H1 (cell line): ENCODE measurements at regions not wholly inside any gene's neighbourhood (a gene's known extent, or its start where the extent isn't known, plus 50 kb on each side); places are given as distances from the start of the nearest gene placed in this dataset.

Experiments used
- CTCF ChIA-PET: fragments of 300-600 bp; sonication (Branson Sonifier 250); formaldehyde crosslinking; loops from one replicate; lab custom pipeline; 2021; ENCODE audit not compliant: partially characterized antibody; lab: Charles Lee
- POLR2A ChIA-PET: fragments of 300-600 bp; sonication (Branson Sonifier 250); formaldehyde crosslinking; loops from one replicate; lab custom pipeline; 2021; ENCODE audit warnings: inconsistent platforms; ENCODE audit not compliant: partially characterized antibody; lab: Charles Lee
- DNase-seq, 2 experiments: peaks; one replicate each; pipeline versions ENCODE4 v3.0.0 to v3.0.0-alpha.2; 2010 to 2022; ENCODE audit warnings: low spot score in 2 of 2, low read depth in 1 of 2, mixed read lengths in 1 of 2
- FAIRE-seq: peaks from 2 replicates; lab custom pipeline; 2011; peaks lifted over from hg19 to GRCh38; lab: Jason Lieb, UNC
- H2AFZ ChIP-seq: 2 replicates; pipeline ENCODE4 v1.8.1; 2012; ENCODE audit warnings: low read length, inconsistent platforms
- H2AK5ac ChIP-seq: 2 replicates; pipeline ENCODE4 v1.6.1; 2013; ENCODE audit warnings: low read depth, low read length
- H2BK120ac ChIP-seq: replicated peaks from 2 replicates; pipeline ENCODE3; 2013; ENCODE audit warnings: low read depth, low read length, inconsistent platforms
- H2BK12ac ChIP-seq: 2 replicates; pipeline ENCODE4 v1.6.1; 2013; ENCODE audit warnings: low read depth, low read length
- H2BK15ac ChIP-seq: 2 replicates; pipeline ENCODE4 v1.6.1; 2013; ENCODE audit warnings: low read length
- H2BK20ac ChIP-seq: 2 replicates; pipeline ENCODE4 v1.6.1; 2013; ENCODE audit warnings: low read length
- H2BK5ac ChIP-seq: 2 replicates; pipeline ENCODE4 v1.6.1; 2013; ENCODE audit warnings: low read depth, low read length
- H3K14ac ChIP-seq: 2 replicates; pipeline ENCODE4 v1.6.1; 2013; ENCODE audit warnings: inconsistent platforms; ENCODE audit not compliant: insufficient read length
- H3K18ac ChIP-seq: 2 replicates; pipeline ENCODE4 v1.6.1; 2013; ENCODE audit warnings: low read length; ENCODE audit errors: extremely low read depth
- H3K23ac ChIP-seq: 2 replicates; pipeline ENCODE4 v1.6.1; 2013; ENCODE audit warnings: inconsistent platforms; ENCODE audit not compliant: insufficient read length
- H3K23me2 ChIP-seq: 2 replicates; pipeline ENCODE4 v1.6.1; 2013; ENCODE audit warnings: low read depth, low read length
- H3K27ac ChIP-seq: 2 replicates; pipeline ENCODE4 v1.6.1; 2011; ENCODE audit warnings: low read depth, low read length, inconsistent platforms
- H3K27me3 ChIP-seq, 4 experiments: replicated peaks in 1 of 4; 1 replicate in 1 of 4; 2 replicates in 3 of 4; pipeline versions ENCODE4 v1.6.1 to v1.8.1; 2011 to 2013; ENCODE audit warnings: low read length in 3 of 4, mild to moderate bottlenecking in 3 of 4, inconsistent platforms in 2 of 4, mixed read lengths in 2 of 4, moderate library complexity in 1 of 4; ENCODE audit not compliant: control insufficient read depth in 3 of 4, insufficient read depth in 3 of 4; ENCODE audit errors: extremely low read depth in 1 of 4
- H3K36me3 ChIP-seq, 4 experiments: 2 replicates each; pipeline versions ENCODE4 v1.6.1 to v1.8.1; 2011 to 2013; ENCODE audit warnings: mild to moderate bottlenecking in 4 of 4, low read length in 3 of 4, moderate library complexity in 2 of 4, control low read depth in 1 of 4, inconsistent platforms in 1 of 4; ENCODE audit not compliant: insufficient read depth in 4 of 4, control insufficient read depth in 2 of 4
- H3K4ac ChIP-seq: replicated peaks from 2 replicates; pipeline ENCODE3; 2013; ENCODE audit warnings: low read length, low read depth, mixed read lengths, inconsistent platforms; ENCODE audit not compliant: insufficient read length
- H3K4me1 ChIP-seq, 4 experiments: replicated peaks in 1 of 4; 1 replicate in 1 of 4; 2 replicates in 3 of 4; pipeline versions ENCODE4 v1.6.1 to v1.8.1; 2011 to 2013; ENCODE audit warnings: low read length in 3 of 4, inconsistent platforms in 2 of 4, mixed read lengths in 1 of 4; ENCODE audit not compliant: insufficient read depth in 4 of 4, control insufficient read depth in 3 of 4
- H3K4me2 ChIP-seq, 2 experiments: 2 replicates each; pipeline versions ENCODE4 v1.6.1 to v1.8.1; 2011 to 2013; ENCODE audit warnings: low read depth in 2 of 2, low read length in 2 of 2, control low read depth in 1 of 2, inconsistent platforms in 1 of 2, mild to moderate bottlenecking in 1 of 2; ENCODE audit not compliant: insufficient read depth in 1 of 2
- H3K4me3 ChIP-seq, 4 experiments: fragments of 200-600, 300-600 bp in 1 of 4; sonication (generic), shearing (Covaris generic), sonication (Bioruptor Twin) in 1 of 4; 2 replicates each; pipeline versions ENCODE4 v1.5.1 to v1.8.1; 2011 to 2016; ENCODE audit warnings: low read length in 4 of 4, low read depth in 3 of 4, control low read depth in 2 of 4, inconsistent platforms in 2 of 4, mild to moderate bottlenecking in 2 of 4, mixed read lengths in 1 of 4, moderate library complexity in 1 of 4; ENCODE audit not compliant: insufficient read depth in 2 of 4; ENCODE audit errors: extremely low read depth in 1 of 4
- H3K56ac ChIP-seq: replicated peaks from 2 replicates; pipeline ENCODE3; 2013; ENCODE audit warnings: low read depth, mild to moderate bottlenecking, mixed read lengths, low read length, inconsistent platforms; ENCODE audit not compliant: insufficient read length
- H3K79me1 ChIP-seq: 2 replicates; pipeline ENCODE4 v1.6.1; 2013; ENCODE audit warnings: low read depth, low read length, control low read depth
- H3K79me2 ChIP-seq, 2 experiments: 2 replicates each; pipeline versions ENCODE4 v1.6.1 to v1.8.1; 2012 to 2013; ENCODE audit warnings: low read length in 2 of 2, mild to moderate bottlenecking in 2 of 2, inconsistent platforms in 1 of 2; ENCODE audit not compliant: insufficient read depth in 2 of 2, control insufficient read depth in 1 of 2
- H3K9ac ChIP-seq, 4 experiments: replicated peaks in 1 of 4; 1 replicate in 1 of 4; 2 replicates in 3 of 4; pipeline versions ENCODE4 v1.6.1 to v1.8.1; 2011 to 2013; ENCODE audit warnings: low read depth in 3 of 4, low read length in 3 of 4, control low read depth in 2 of 4, mild to moderate bottlenecking in 2 of 4, moderate library complexity in 2 of 4, inconsistent platforms in 1 of 4; ENCODE audit errors: extremely low read depth in 1 of 4
- H3K9me3 ChIP-seq, 2 experiments: 2 replicates each; pipeline versions ENCODE4 v1.6.1 to v1.8.1; 2012 to 2013; ENCODE audit warnings: mild to moderate bottlenecking in 2 of 2, moderate library complexity in 2 of 2, control low read depth in 1 of 2, inconsistent platforms in 1 of 2, low read depth in 1 of 2, low read length in 1 of 2, mixed read lengths in 1 of 2; ENCODE audit not compliant: insufficient read depth in 2 of 2
- H4K20me1 ChIP-seq, 2 experiments: replicated peaks in 1 of 2; 2 replicates each; pipeline versions ENCODE3 to v1.8.1; 2011 to 2013; ENCODE audit warnings: inconsistent platforms in 2 of 2, low read length in 2 of 2, mild to moderate bottlenecking in 1 of 2; ENCODE audit not compliant: insufficient read depth in 2 of 2, control insufficient read depth in 1 of 2
- H4K5ac ChIP-seq: 2 replicates; pipeline ENCODE4 v1.6.1; 2013; ENCODE audit warnings: low read length, low read depth, mixed read lengths, inconsistent platforms; ENCODE audit not compliant: insufficient read length
- H4K8ac ChIP-seq: 2 replicates; pipeline ENCODE4 v1.8.0; 2013; ENCODE audit warnings: mild to moderate bottlenecking, moderate library complexity, low read length, inconsistent platforms; ENCODE audit not compliant: insufficient read depth; ENCODE audit errors: extremely low read depth
- H4K91ac ChIP-seq: replicated peaks from 2 replicates; pipeline ENCODE3; 2013; ENCODE audit warnings: low read length, mixed read lengths, inconsistent platforms; ENCODE audit not compliant: insufficient read length
- ASH2L ChIP-seq: fragments of 200-600, 300-600 bp; sonication (generic); IDR thresholded peaks from one replicate; pipeline ENCODE4 v1.7.1; 2017; ENCODE audit warnings: low read length
- CBX5 ChIP-seq: fragments of 300-800, 300-1000 bp; sonication (generic); IDR thresholded peaks from 2 replicates; pipeline ENCODE4 v1.7.1; 2016; ENCODE audit warnings: antibody characterized with exemption, low read length, low read depth
- CHD2 ChIP-seq: IDR thresholded peaks from 2 replicates; pipeline ENCODE4 v1.6.1; 2012; ENCODE audit warnings: low read length, improper control_type of control experiment
- JUN ChIP-seq: IDR thresholded peaks from 2 replicates; pipeline ENCODE4 v1.6.1; 2011; ENCODE audit warnings: low read depth, mild to moderate bottlenecking, improper control_type of control experiment, low read length
- JUND ChIP-seq: IDR thresholded peaks from 2 replicates; pipeline ENCODE4 v1.6.1; 2011; ENCODE audit warnings: mild to moderate bottlenecking, improper control_type of control experiment, low read length
- KDM5A ChIP-seq: fragments of 200-600 bp; IDR thresholded peaks from 2 replicates; pipeline ENCODE4 v1.7.1; 2012; ENCODE audit warnings: mild to moderate bottlenecking, low read length, inconsistent platforms, mixed read lengths
- NRF1 ChIP-seq: IDR thresholded peaks from 2 replicates; pipeline ENCODE4 v1.6.1; 2011; ENCODE audit warnings: mild to moderate bottlenecking, low read depth, low read length, improper control_type of control experiment
- PHF8 ChIP-seq: fragments of 200-600 bp; sonication (generic); conservative IDR thresholded peaks from 2 replicates; pipeline ENCODE4 v1.7.1; 2012; ENCODE audit warnings: low read depth, mild to moderate bottlenecking, inconsistent platforms, low read length, moderate library complexity
- POLR2AphosphoS5 ChIP-seq: IDR thresholded peaks from 2 replicates; pipeline ENCODE4 v1.6.1; 2011; ENCODE audit warnings: low read depth, low read length
- POU5F1 ChIP-seq: IDR thresholded peaks from 2 replicates; pipeline ENCODE4 v1.6.1; 2011; ENCODE audit warnings: low read depth, mild to moderate bottlenecking, low read length, moderate library complexity
- RAD21 ChIP-seq, 2 experiments: IDR thresholded peaks in 1 of 2; conservative IDR thresholded peaks in 1 of 2; 2 replicates each; pipeline ENCODE4 v1.6.1; 2011; ENCODE audit warnings: low read depth in 2 of 2, low read length in 2 of 2, improper control_type of control experiment in 1 of 2, inconsistent platforms in 1 of 2, mild to moderate bottlenecking in 1 of 2, moderate library complexity in 1 of 2
- RNF2 ChIP-seq: fragments of 200-900, 300-1000 bp; sonication (generic); IDR thresholded peaks from 2 replicates; pipeline ENCODE4 v1.7.1; 2016; ENCODE audit warnings: borderline replicate concordance, low read depth, mild to moderate bottlenecking, antibody characterized with exemption, low read length; ENCODE audit not compliant: poor library complexity, severe bottlenecking; ENCODE audit errors: missing control alignments
- SIRT6 ChIP-seq: IDR thresholded peaks from one replicate; pipeline ENCODE4 v1.7.1; 2012; ENCODE audit warnings: low read length, inconsistent platforms
- TAF7 ChIP-seq: optimal IDR thresholded peaks from 2 replicates; pipeline ENCODE3; 2011; ENCODE audit warnings: low read depth, mild to moderate bottlenecking, inconsistent platforms, low read length, moderate library complexity, borderline replicate concordance
- WGBS, 2 experiments: shearing (Covaris generic) in 1 of 2; methylation state at CpG; one replicate each; pipeline versions ENCODE4 v1.1.6 to v1.1.7; 2013 to 2015; ENCODE audit warnings: low lambda C conversion rate in 2 of 2, mixed read lengths in 2 of 2, inconsistent platforms in 1 of 2, low coverage in 1 of 2, missing lambda C conversion rate in 1 of 2; ENCODE audit not compliant: insufficient replicate concordance in 2 of 2, insufficient coverage in 1 of 2, insufficient read length in 1 of 2; ENCODE audit errors: extremely low coverage in 1 of 2, missing lambda C conversion rate in 1 of 2; 5-methylcytosine and 5-hydroxymethylcytosine counted together

DNA sequence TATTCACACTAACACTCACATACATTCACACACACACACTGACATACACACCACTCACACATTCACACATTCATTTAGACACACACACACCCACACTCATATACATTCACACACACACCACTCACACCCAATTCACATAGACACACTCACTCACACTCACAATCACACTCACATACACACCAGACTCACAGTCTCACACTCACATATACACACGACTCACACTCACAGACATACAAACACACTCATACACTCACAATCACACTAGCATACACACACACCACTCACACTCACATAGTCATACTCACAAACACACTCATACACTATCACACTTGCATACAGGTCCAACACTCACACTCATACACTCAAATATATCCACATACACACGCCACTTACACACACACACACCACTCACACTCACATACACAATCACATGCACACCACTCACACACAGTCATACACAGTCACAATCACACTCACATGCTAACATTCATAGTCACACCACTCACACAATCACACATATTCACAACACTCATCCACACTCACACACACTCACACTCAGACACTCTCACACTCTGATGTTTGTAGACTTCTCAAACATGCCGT, 312.6 kb downstream of the SFMBT2 start:
- Histone ChIP-seq H3K23me2 (peaks cover 6% of the 10 kb centered on the region; the same call in 1 of the 2 replicates), H3K9ac (no peak overlapping the region; a peak in 1 of 7 replicates), H2BK5ac (peak overlapping the region; percentile 40; the same call in 1 of the 2 replicates), H3K18ac (no peak overlapping the region), H3K14ac (no peak overlapping the region), H4K8ac (no peak overlapping the region), H2BK15ac (0 out of 2 replicates have a peak overlapping the region, but pooled peaks have one; percentile 14), H2BK12ac (no peak overlapping the region), H2BK20ac (no peak overlapping the region), H3K4me3 (no peak overlapping the region), H2AFZ (no peak overlapping the region), H3K23ac (no peak overlapping the region), H3K36me3 (no peaks in the 10 kb centered on the region), H3K56ac (peak overlapping the region; percentile 24), H3K4me1 (no peaks in the 10 kb centered on the region), H4K5ac (no peak overlapping the region), H3K79me2 (no peaks in the 10 kb centered on the region), H3K27ac (no peak overlapping the region), H3K4ac (no peak overlapping the region), H3K27me3 (no peaks in the 10 kb centered on the region), H3K79me1 (no peaks in the 10 kb centered on the region), H2AK5ac (0 out of 2 replicates have a peak overlapping the region, but pooled peaks have one; percentile 10), H2BK120ac (no peak overlapping the region), H3K9me3 (no peaks in the 10 kb centered on the region; a peak in 1 of 4 replicates), H4K91ac (no peak overlapping the region), H4K20me1 (peaks cover 0 to 4% of the 10 kb centered on the region in 2 experiments), H3K4me2 (no peak overlapping the region)
- ChIA-PET CTCF (interaction anchor here (1.1 kb wide), 2 partner anchors 23 to 44 kb away, joined by 3 read pairs; no protein-coding TSS in a partner anchor), POLR2A (no interaction called here)
- TF ChIP-seq KDM5A: no peak
- no peak for TF ChIP-seq RAD21 (IDR thresholded peaks at IDR 0.05 in 1 of 2, conservative IDR thresholded peaks at IDR 0.05 in 1 of 2; ENCODE audit: low read depth in 2 of 2, low read length in 2 of 2)
- no peak for TF ChIP-seq TAF7
- no peak for TF ChIP-seq JUN
- no peak for TF ChIP-seq SIRT6
- no peak for TF ChIP-seq NRF1
- no peak for TF ChIP-seq ASH2L
- TF ChIP-seq CHD2: no peak
- no peak for TF ChIP-seq RNF2
- TF ChIP-seq POU5F1: no peak
- TF ChIP-seq PHF8: no peak
- TF ChIP-seq JUND: no peak
- no peak for TF ChIP-seq CBX5
- no peak for TF ChIP-seq POLR2AphosphoS5
- 83 to 100% methylated on average over 1 to 3 of the region's 3 CpGs for WGBS, 2 experiments
- DNase-seq (no peak), FAIRE-seq (no peak)
